H1 (cell line): ENCODE measurements at regions not wholly inside any gene's neighbourhood (a gene's known extent, or its start where the extent isn't known, plus 50 kb on each side); places are given as distances from the start of the nearest gene placed in this dataset.

Experiments
- JUND ChIP-seq: IDR thresholded peaks from 2 replicates; pipeline ENCODE4 v1.6.1; 2011; ENCODE audit warnings: mild to moderate bottlenecking, improper control_type of control experiment, low read length
- MAX ChIP-seq: IDR thresholded peaks from 2 replicates; pipeline ENCODE4 v1.6.1; 2012; ENCODE audit warnings: inconsistent platforms

- peak; percentile 51 for TF ChIP-seq MAX
- 0 out of 2 replicates have a peak, but pooled peaks have one; percentile 10 for TF ChIP-seq JUND
- TF ChIP-seq, all 59 proteins: peak for 7
Observed at GRCh38 chr16:86806838-86807351, 228.5 kb downstream of the FOXL1 start (continued).
